ENCODE measurements at regions not wholly inside any gene's neighbourhood (a gene's known extent, or its start where the extent isn't known, plus 50 kb on each side); places are given as distances from the start of the nearest gene placed in this dataset.
"Not testable (repeated sequence)": the region's sequence is repeated elsewhere in the genome, so short reads cannot be mapped to it uniquely, and the experiment has no call there.

DNA sequence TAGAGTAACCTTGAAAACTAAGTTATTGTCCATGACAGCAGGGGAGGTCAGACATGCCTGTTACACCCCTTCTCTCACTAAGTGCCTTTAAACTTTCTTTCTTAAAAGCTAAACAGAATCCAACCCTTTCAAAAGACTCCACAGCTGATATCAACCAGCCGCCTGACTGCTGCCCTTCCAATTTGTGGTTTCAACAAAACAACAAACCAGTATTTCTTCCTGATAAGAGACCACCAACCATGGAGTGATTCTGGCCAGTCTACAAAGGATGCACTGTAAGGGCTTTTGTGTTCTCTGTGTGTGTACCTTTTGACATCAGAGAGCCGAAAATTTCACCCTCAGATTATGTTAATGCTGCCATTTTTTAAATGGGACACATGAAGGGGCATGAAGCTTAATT, 1204.2 kb downstream of the ROBO2 start:
- no peak for DNase-seq
- Mint-ChIP-seq H3K36me3 (no peaks in the 10 kb centered on the region), H3K27me3 (no peaks in the 10 kb centered on the region), H3K9me3 (peaks cover 7 to 45% (median 13%) of the 10 kb centered on the region in 7 donors), H3K27ac (no peak overlapping the region), H3K4me1 (no peaks in the 10 kb centered on the region), H3K4me3 (no peak overlapping the region)
- ATAC-seq (ENCODE audit: low read depth in 2 of 2) = no peak

GRCh38 chr3:78249294-78249693, 1209.4 kb downstream of the ROBO2 start:
- DNase-seq (no peak), ATAC-seq (ENCODE audit: low read depth in 2 of 2) (no peak)
- Mint-ChIP-seq H3K4me1 (no peaks in the 10 kb centered on the region), H3K27me3 (no peaks in the 10 kb centered on the region), H3K4me3 (no peak overlapping the region), H3K9me3 (peaks cover 5 to 23% (median 8%) of the 10 kb centered on the region in 7 donors), H3K36me3 (no peaks in the 10 kb centered on the region), H3K27ac (no peak overlapping the region)

GRCh38 chr3:78253860-78254259, 1214.0 kb downstream of the ROBO2 start:
- H3K4me1 Mint-ChIP-seq = no peaks in the 10 kb centered on the region
- no peaks in the 10 kb centered on the region for H3K36me3 Mint-ChIP-seq
- ATAC-seq (ENCODE audit: low read depth in 2 of 2) (no peak), DNase-seq (no peak)
- H3K4me3 Mint-ChIP-seq = no peak overlapping the region
- H3K9me3 Mint-ChIP-seq = peaks cover 2 to 12% (median 4%) of the 10 kb centered on the region in 7 donors
- H3K27me3 Mint-ChIP-seq = no peaks in the 10 kb centered on the region
- no peak overlapping the region for H3K27ac Mint-ChIP-seq

DNA sequence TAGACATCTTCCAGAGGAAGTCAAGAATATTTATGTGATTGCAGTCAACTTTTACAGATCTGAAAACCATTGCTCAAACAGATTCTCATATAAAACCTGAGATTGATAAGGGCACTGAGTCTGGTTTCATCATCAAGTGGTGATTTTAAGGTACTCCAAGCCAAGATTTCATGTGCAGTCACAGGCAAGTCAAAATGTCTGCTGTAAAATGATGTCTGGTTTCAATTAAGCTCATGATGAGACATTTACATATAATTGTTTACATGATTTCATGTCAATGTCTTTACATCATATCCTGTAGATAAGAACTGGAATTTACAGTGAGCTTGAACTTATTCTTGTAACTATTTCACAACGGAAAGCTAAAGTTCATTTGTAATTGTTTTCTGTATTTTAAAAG, 1215.5 kb downstream of the ROBO2 start:
- no peak for DNase-seq
- Mint-ChIP-seq H3K27ac (no peak overlapping the region), H3K36me3 (no peaks in the 10 kb centered on the region), H3K4me3 (no peak overlapping the region), H3K4me1 (no peaks in the 10 kb centered on the region), H3K9me3 (peaks cover 2 to 12% (median 4%) of the 10 kb centered on the region in 7 donors), H3K27me3 (no peaks in the 10 kb centered on the region)
- ATAC-seq (ENCODE audit: low read depth in 2 of 2) = no peak

DNA sequence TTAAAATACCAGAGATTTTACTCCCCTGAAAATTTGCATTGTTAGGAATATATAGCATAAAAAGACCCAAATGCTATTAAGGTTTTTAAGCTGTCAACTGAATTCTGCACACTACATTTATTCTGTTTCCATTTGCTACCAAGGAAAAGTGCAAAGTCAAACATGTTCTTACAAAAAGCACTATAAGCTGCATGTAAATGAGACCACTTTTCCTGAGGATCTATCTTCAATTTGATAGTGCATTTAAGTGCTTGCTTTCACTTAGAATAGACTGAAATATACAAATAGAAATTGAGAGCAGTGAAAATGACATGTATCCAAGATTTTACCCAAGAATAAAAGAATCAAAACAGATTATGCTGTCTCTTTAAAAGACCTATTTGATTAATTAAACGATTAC, 1216.2 kb downstream of the ROBO2 start:
- Mint-ChIP-seq H3K9me3 (peaks cover 2 to 12% (median 4%) of the 10 kb centered on the region in 7 donors), H3K27me3 (no peaks in the 10 kb centered on the region), H3K4me3 (no peak overlapping the region), H3K27ac (no peak overlapping the region), H3K36me3 (no peaks in the 10 kb centered on the region), H3K4me1 (no peaks in the 10 kb centered on the region)
- ATAC-seq (ENCODE audit: low read depth in 2 of 2) (no peak), DNase-seq (no peak)

DNA sequence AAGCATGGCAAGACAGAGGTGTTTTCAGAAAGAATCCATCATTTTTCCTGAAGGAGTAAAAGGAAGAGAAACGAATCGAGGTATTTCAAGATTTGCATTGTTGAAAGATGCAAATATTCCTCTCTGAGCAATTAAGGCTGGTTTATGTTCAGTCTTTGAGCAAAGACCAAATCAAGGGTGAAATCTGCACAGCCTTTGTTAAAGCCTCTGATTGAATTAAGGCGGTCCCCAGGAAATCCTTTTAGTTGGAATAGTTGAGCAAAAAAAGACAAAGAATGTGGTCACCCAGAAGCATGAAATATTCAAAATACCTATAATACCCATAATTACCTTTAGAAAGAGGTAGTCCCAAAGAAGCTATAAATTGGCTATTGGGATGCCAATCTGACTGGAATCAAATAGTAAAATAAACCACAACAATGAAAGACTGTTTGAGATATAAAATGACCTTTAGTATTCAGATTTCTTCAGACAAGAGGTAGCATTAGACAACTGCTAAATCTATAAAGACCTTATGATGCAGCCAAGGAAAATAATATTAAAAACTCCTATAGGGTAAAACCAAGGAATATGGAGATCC, 1218.1 kb downstream of the ROBO2 start:
- Mint-ChIP-seq H3K4me1 (no peaks in the 10 kb centered on the region), H3K4me3 (no peak overlapping the region), H3K36me3 (no peaks in the 10 kb centered on the region), H3K27ac (no peak overlapping the region), H3K9me3 (peaks cover 2 to 12% (median 4%) of the 10 kb centered on the region in 7 donors), H3K27me3 (no peaks in the 10 kb centered on the region)
- DNase-seq (no peak), ATAC-seq (ENCODE audit: low read depth in 2 of 2) (no peak)

DNA sequence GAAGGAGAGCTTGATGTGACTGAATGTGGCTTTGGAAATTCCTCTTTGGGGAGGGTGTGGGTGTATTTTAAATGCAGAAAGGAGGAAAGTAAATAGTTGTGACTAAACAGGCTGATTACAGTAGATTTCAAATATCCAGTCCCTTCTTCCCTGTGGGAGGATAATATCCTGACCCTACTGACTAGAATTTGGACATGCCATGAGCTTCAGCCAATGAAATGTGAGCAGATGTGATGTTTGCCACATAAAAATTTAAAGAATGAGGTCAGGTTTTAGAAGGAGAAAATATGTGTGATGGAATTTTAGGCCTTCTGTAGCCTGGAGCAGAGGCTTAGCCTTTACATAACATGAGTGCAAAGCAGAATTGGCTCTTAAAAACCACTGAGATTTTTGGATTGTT, 1218.9 kb downstream of the ROBO2 start:
- H3K36me3 Mint-ChIP-seq = no peaks in the 10 kb centered on the region
- ATAC-seq (ENCODE audit: low read depth in 2 of 2) (no peak), DNase-seq (no peak)
- no peaks in the 10 kb centered on the region for H3K4me1 Mint-ChIP-seq
- H3K27ac Mint-ChIP-seq = no peak overlapping the region
- H3K4me3 Mint-ChIP-seq = no peak overlapping the region
- H3K9me3 Mint-ChIP-seq = peaks cover 2 to 12% (median 8%) of the 10 kb centered on the region in 7 donors
- H3K27me3 Mint-ChIP-seq = no peaks in the 10 kb centered on the region

DNA sequence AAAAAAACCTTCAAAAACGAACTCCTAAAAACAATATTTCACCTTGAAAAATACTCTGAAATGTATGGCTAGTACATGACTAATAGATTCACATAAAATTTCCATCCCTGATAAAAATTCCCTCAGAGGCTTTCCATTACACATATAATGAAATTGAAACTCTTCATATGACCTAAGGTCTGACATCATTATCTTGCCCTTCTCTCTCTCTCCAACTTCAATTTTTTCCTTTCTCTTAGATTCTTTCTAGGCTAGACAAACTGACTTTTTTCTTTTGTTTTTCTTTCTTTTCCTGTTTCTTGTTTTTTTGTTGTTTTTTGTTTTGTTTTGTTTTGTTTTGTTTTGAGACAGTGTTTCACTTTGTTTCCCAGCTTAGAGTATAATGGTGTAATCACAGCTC, 1220.5 kb downstream of the ROBO2 start:
- Mint-ChIP-seq H3K4me3 (no peak overlapping the region), H3K9me3 (peaks cover 2 to 12% (median 6%) of the 10 kb centered on the region in 7 donors), H3K36me3 (no peaks in the 10 kb centered on the region), H3K27me3 (no peaks in the 10 kb centered on the region), H3K4me1 (no peaks in the 10 kb centered on the region), H3K27ac (no peak overlapping the region)
- ATAC-seq (ENCODE audit: low read depth in 2 of 2) = no peak
- no peak for DNase-seq

- not testable (repeated sequence) for DNase-seq; H3K4me1 Mint-ChIP-seq; H3K4me3 Mint-ChIP-seq; ATAC-seq (ENCODE audit: low read depth in 2 of 2); H3K27me3 Mint-ChIP-seq; H3K36me3 Mint-ChIP-seq; H3K27ac Mint-ChIP-seq
- H3K9me3 Mint-ChIP-seq = peaks cover 3 to 19% (median 11%) of the 10 kb centered on the region in 7 donors
Measured at GRCh38 chr3:78266550-78266949, 1226.7 kb downstream of the ROBO2 start.

GRCh38 chr3:78267235-78267634, 1227.3 kb downstream of the ROBO2 start:
- no peaks in the 10 kb centered on the region for H3K27me3 Mint-ChIP-seq
- DNase-seq (no peak), ATAC-seq (ENCODE audit: low read depth in 2 of 2) (no peak)
- H3K4me1 Mint-ChIP-seq = peaks cover 0 to 7% (median 0%) of the 10 kb centered on the region in 3 donors
- H3K4me3 Mint-ChIP-seq = no peak overlapping the region
- H3K9me3 Mint-ChIP-seq = peaks cover 3 to 19% (median 11%) of the 10 kb centered on the region in 7 donors
- H3K36me3 Mint-ChIP-seq = no peaks in the 10 kb centered on the region
- no peak overlapping the region for H3K27ac Mint-ChIP-seq

DNA sequence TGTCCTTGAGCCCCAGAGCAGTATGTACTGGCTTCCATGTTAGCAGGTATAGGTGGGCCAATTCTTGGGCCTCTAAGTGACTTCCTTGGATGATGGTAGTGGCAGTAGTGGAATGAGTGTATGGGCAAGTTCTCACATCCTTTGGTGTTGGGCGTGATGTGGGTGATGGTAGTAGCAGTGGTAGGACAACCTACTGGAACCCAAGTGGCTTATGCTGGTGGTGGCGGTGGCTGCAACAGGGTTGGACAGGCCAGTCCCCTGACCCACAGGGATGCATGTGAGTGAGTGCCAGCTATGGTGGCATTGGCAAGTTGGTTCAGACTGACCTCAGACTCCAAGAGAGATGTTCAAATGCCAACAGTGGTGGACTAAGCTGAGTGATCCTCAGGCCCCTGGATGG, 1228.2 kb downstream of the ROBO2 start:
- H3K36me3 Mint-ChIP-seq = no peaks in the 10 kb centered on the region
- no peaks in the 10 kb centered on the region for H3K27me3 Mint-ChIP-seq
- H3K4me3 Mint-ChIP-seq = no peak overlapping the region
- ATAC-seq (ENCODE audit: low read depth in 2 of 2) (no peak), DNase-seq (no peak)
- H3K9me3 Mint-ChIP-seq = peaks cover 0 to 19% (median 10%) of the 10 kb centered on the region in 7 donors
- peaks cover 0 to 7% (median 0%) of the 10 kb centered on the region in 3 donors for H3K4me1 Mint-ChIP-seq
- peak overlapping the region in 2 of 6 donors; percentile 20 to 22 for H3K27ac Mint-ChIP-seq

DNA sequence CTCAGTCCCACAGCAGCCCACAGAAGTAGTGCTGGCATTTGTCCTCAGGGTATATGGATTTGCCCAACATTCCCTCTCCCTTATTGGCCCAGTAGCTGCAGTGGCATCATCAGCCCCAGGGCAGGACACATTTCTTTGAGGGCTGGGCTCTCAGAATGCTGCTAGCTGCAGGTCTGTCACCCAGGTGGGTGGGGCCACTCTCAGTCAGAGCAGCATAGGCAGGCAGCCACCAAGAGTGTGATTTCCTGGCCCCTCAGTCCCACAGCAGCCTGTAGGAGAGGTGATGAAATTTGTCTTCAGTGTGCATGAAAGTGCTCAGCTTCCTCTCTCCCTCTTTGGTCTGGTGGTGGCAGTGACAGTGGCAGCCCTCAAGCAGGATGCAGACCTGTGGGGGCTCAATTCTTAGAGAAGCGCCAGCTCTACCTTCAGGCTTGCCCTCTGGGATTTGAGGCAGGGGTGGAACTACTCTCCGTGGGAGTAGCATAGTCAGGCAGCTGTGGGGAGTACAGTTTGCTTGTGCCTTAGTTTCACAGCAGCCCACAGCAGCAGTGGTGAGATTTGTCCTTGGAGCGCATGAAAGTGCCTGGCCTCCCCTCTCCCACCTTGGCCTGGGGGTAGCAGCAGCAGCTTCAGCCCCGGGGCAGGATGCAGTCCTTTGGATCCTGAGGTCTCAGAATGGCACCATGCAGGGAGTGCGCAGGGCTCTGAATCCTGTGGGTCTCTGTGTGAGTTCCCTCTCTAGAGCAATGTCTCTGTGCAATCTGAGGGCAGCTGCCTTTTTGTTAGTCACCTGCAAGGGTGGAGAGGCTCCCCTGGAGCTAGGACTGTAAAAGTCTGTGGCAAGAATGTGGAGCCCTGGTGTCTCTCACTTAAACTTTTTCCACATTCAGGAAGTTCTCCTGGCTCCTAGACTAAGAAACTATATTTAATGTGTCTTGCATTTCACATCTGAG, 1229.1 kb downstream of the ROBO2 start:
- DNase-seq = no peak
- Mint-ChIP-seq H3K4me3 (no peak overlapping the region), H3K9me3 (peaks cover 2 to 19% (median 13%) of the 10 kb centered on the region in 7 donors), H3K4me1 (peaks cover 0 to 7% (median 0%) of the 10 kb centered on the region in 3 donors), H3K27ac (no peak overlapping the region), H3K27me3 (no peaks in the 10 kb centered on the region), H3K36me3 (no peaks in the 10 kb centered on the region)
- no peak for ATAC-seq (ENCODE audit: low read depth in 2 of 2)

GRCh38 chr3:78273326-78273725, 1233.4 kb downstream of the ROBO2 start:
- H3K4me1 Mint-ChIP-seq = peaks cover 0 to 5% (median 0%) of the 10 kb centered on the region in 3 donors
- no peak overlapping the region for H3K27ac Mint-ChIP-seq
- ATAC-seq (ENCODE audit: low read depth in 2 of 2) (no peak), DNase-seq (no peak)
- H3K36me3 Mint-ChIP-seq = no peaks in the 10 kb centered on the region
- peaks cover 0 to 5% (median 1%) of the 10 kb centered on the region in 7 donors for H3K9me3 Mint-ChIP-seq
- H3K4me3 Mint-ChIP-seq = no peak overlapping the region
- H3K27me3 Mint-ChIP-seq = no peaks in the 10 kb centered on the region

- Mint-ChIP-seq H3K36me3 (no peaks in the 10 kb centered on the region), H3K4me1 (peaks cover 0 to 5% (median 0%) of the 10 kb centered on the region in 3 donors), H3K4me3 (no peak overlapping the region)
Measured at GRCh38 chr3:78274475-78275065, 1234.7 kb downstream of the ROBO2 start.

More at GRCh38 chr3:78274475-78275065, 1234.7 kb downstream of the ROBO2 start:
- DNase-seq = no peak
- no peak for ATAC-seq (ENCODE audit: low read depth in 2 of 2)
- no peak overlapping the region for H3K27ac Mint-ChIP-seq
- H3K27me3 Mint-ChIP-seq = no peaks in the 10 kb centered on the region
- H3K9me3 Mint-ChIP-seq = peaks cover 0 to 5% (median 2%) of the 10 kb centered on the region in 7 donors

Measured in naive B cell (primary cell).